Spleen (tissue), 11 donors: ENCODE measurements at regions not wholly inside any gene's neighbourhood (a gene's known extent, or its start where the extent isn't known, plus 50 kb on each side); places are given as distances from the start of the nearest gene placed in this dataset.

Source experiments
- DNase-seq: peaks from one replicate; pipeline ENCODE4 v3.0.0-alpha.2; 2020
- H3K27ac ChIP-seq, 8 donors: fragments of 200-600 bp; sonication (generic) in 7 of 8; 1 replicate in 4 of 8; 2 replicates in 4 of 8; pipeline versions ENCODE4 v1.5.0 to v1.8.0; 2016 to 2021; ENCODE audit warnings: inconsistent platforms in 4 of 8, mild to moderate bottlenecking in 4 of 8, moderate library complexity in 1 of 8
- H3K27me3 ChIP-seq, 7 donors: fragments of 200-600 bp; sonication (generic) in 6 of 7; replicated peaks in 1 of 7; 1 replicate in 4 of 7; 2 replicates in 3 of 7; pipeline versions ENCODE4 v1.5.0 to v1.8.0; 2016 to 2021; ENCODE audit warnings: inconsistent platforms in 3 of 7, mild to moderate bottlenecking in 1 of 7
- H3K36me3 ChIP-seq, 6 donors: fragments of 200-600 bp; sonication (generic) in 5 of 6; 1 replicate in 4 of 6; 2 replicates in 2 of 6; pipeline versions ENCODE4 v1.5.0 to v1.8.0; 2016 to 2021; ENCODE audit warnings: inconsistent platforms in 2 of 6
- H3K4me1 ChIP-seq, 6 donors: fragments of 200-600 bp; sonication (generic) in 5 of 6; 1 replicate in 3 of 6; 2 replicates in 3 of 6; pipeline versions ENCODE4 v1.5.0 to v1.8.0; 2016 to 2021; ENCODE audit warnings: inconsistent platforms in 3 of 6
- H3K4me3 ChIP-seq, 8 donors: fragments of 200-600 bp; sonication (generic) in 7 of 8; 1 replicate in 4 of 8; 2 replicates in 4 of 8; pipeline versions ENCODE4 v1.5.0 to v1.8.0; 2016 to 2021; ENCODE audit warnings: inconsistent platforms in 4 of 8, mild to moderate bottlenecking in 4 of 8, moderate library complexity in 2 of 8
- H3K9me3 ChIP-seq, 8 donors: fragments of 200-600 bp; sonication (generic) in 7 of 8; 1 replicate in 4 of 8; 2 replicates in 4 of 8; pipeline versions ENCODE4 v1.5.0 to v1.8.0; 2016 to 2021; ENCODE audit warnings: inconsistent platforms in 4 of 8
- CTCF ChIP-seq, 11 experiments: fragments of 200-600 bp in 7 of 11; fragments of 450-650 bp in 4 of 11; sonication (generic) in 4 of 11; IDR thresholded peaks in 8 of 11; conservative IDR thresholded peaks in 3 of 11; 1 replicate in 7 of 11; 2 replicates in 4 of 11; pipeline versions ENCODE4 v1.4.0 to v1.8.0; 2016 to 2021; ENCODE audit warnings: antibody characterized with exemption in 11 of 11, inconsistent platforms in 4 of 11, mild to moderate bottlenecking in 1 of 11
- POLR2A ChIP-seq, 3 donors: fragments of 450-650 bp; IDR thresholded peaks; one replicate each; pipeline ENCODE4 v1.5.1; 2017; ENCODE audit warnings: antibody characterized with exemption in 3 of 3, mild to moderate bottlenecking in 1 of 3
- POLR2AphosphoS5 ChIP-seq, 3 donors: sonication (generic); formaldehyde crosslinking; IDR thresholded peaks; one replicate each; pipeline ENCODE4 v1.5.1; 2017; ENCODE audit warnings: antibody characterized with exemption in 3 of 3
- WGBS, 5 donors: extraction: QIAGEN DNeasy Blood & Tissue Kit in 3 of 5; methylation state at CpG; one replicate each; pipeline versions ENCODE4 v1.1.5 to v1.1.7; 2013 to 2018; 5-methylcytosine and 5-hydroxymethylcytosine counted together
- intact Hi-C: fragments of 100-400 bp; cut with DNase I; formaldehyde crosslinking; loops from one replicate; pipeline ENCODE4 v1.15.0; 2023; ENCODE audit warnings: low total_unique reads
- donor health status: healthy with polysubstance abuse.
- donor health status: DM: no; HTN: no; CAD: no; lungs with moderate emphysema.
- donor health status: DM: no; HTN: no; CAD: no.
- donor health status: Bipolar disorder and iron deficiency.
- donor health status: healthy.
- donor health status: DM: no; HTN: no; CAD: no.
- donor health status: DM: yes; HTN: yes; CAD: no.

DNA sequence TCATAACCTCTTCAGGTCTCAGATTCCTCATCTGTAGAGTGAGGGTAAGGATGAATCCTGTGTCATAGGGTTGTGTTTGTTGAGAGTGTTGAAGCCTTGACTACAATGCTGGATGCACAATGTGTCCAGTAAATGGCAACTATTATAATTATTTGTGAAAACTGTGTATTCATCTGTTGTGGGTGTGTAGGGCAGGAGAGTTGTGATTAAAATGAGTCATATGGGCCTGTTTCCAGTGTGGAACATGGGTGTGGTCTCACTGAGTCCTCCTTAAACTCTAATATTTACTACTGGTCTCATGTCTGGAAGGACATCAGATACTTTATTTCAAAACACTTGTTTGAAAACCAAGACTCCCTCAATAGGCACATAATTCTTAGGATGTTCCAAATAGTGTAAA is 208.5 kb upstream of the CASK start:
- Histone ChIP-seq H3K9me3 (peaks cover 0 to 17% (median 0%) of the 10 kb centered on the region in 8 donors), H3K27ac (no peak overlapping the region), H3K36me3 (no peaks in the 10 kb centered on the region), H3K4me1 (peaks cover 0 to 21% (median 8%) of the 10 kb centered on the region in 6 donors), H3K27me3 (peaks cover 0 to 6% (median 0%) of the 10 kb centered on the region in 7 donors), H3K4me3 (no peak overlapping the region)
- intact Hi-C loops = no loop called here
- no peak for DNase-seq
- TF ChIP-seq CTCF (IDR thresholded peaks at IDR 0.05 in 8 of 11, conservative IDR thresholded peaks at IDR 0.05 in 3 of 11) (no peak), POLR2AphosphoS5 (IDR thresholded peaks at IDR 0.05) (no peak), POLR2A (IDR thresholded peaks at IDR 0.05) (no peak)

GRCh38 chrX:42129022-42129940 is 205.9 kb upstream of the CASK start:
- intact Hi-C loops = no loop called here
- no peak for DNase-seq
- no peak for TF ChIP-seq POLR2A (IDR thresholded peaks at IDR 0.05)
- no peak for TF ChIP-seq POLR2AphosphoS5 (IDR thresholded peaks at IDR 0.05)
- TF ChIP-seq CTCF (IDR thresholded peaks at IDR 0.05 in 8 of 11, conservative IDR thresholded peaks at IDR 0.05 in 3 of 11) = no peak
- no peak overlapping the region for H3K27ac ChIP-seq
- WGBS, 5 donors = 68 to 91% (median 78%) methylated on average over 3 of the region's 3 CpGs
- peaks cover 0 to 6% (median 0%) of the 10 kb centered on the region in 7 donors for H3K27me3 ChIP-seq
- H3K36me3 ChIP-seq = no peaks in the 10 kb centered on the region
- H3K4me1 ChIP-seq = peaks cover 0 to 21% (median 8%) of the 10 kb centered on the region in 6 donors
- no peaks in the 10 kb centered on the region for H3K9me3 ChIP-seq
- no peak overlapping the region for H3K4me3 ChIP-seq

- WGBS, 5 donors = 31 to 52% (median 45%) methylated on average over 4 of the region's 4 CpGs
- Histone ChIP-seq H3K27me3 (no peaks in the 10 kb centered on the region), H3K4me3 (no peak overlapping the region), H3K36me3 (no peaks in the 10 kb centered on the region), H3K27ac (no peak overlapping the region), H3K4me1 (peaks cover 0 to 21% (median 8%) of the 10 kb centered on the region in 6 donors), H3K9me3 (no peaks in the 10 kb centered on the region)
- TF ChIP-seq POLR2A (IDR thresholded peaks at IDR 0.05) (no peak), CTCF (IDR thresholded peaks at IDR 0.05 in 8 of 11, conservative IDR thresholded peaks at IDR 0.05 in 3 of 11) (no peak), POLR2AphosphoS5 (IDR thresholded peaks at IDR 0.05) (no peak)
- intact Hi-C loops = no loop called here
- DNase-seq = no peak
Observed at GRCh38 chrX:42128587-42128986, 205.2 kb upstream of the CASK start.

DNA sequence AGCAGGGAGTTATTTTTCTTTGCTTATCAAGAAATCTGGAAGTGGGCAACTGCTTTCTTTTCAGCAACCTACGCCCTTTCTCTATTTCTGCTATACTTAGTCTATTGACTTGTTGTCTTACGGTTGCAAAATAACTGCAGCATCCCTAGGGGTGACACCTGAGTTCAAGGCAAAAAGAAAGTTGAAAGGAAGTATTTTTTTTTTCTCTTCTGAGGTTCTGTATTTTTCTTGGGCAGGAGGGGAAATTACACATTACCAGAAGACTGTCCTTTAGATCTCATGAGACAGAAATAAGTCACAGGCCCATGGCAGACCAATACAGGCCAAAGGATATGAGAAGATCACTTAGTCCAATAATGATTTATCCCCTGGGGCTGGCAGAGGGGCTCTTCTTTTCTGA is 204.7 kb upstream of the CASK start:
- H3K27ac ChIP-seq = no peak overlapping the region
- intact Hi-C loops = no loop called here
- no peak for TF ChIP-seq CTCF (IDR thresholded peaks at IDR 0.05 in 8 of 11, conservative IDR thresholded peaks at IDR 0.05 in 3 of 11)
- TF ChIP-seq POLR2AphosphoS5 (IDR thresholded peaks at IDR 0.05) = no peak
- no peak for DNase-seq
- H3K27me3 ChIP-seq = no peaks in the 10 kb centered on the region
- H3K36me3 ChIP-seq = no peaks in the 10 kb centered on the region
- H3K4me1 ChIP-seq = peaks cover 0 to 21% (median 8%) of the 10 kb centered on the region in 6 donors
- no peaks in the 10 kb centered on the region for H3K9me3 ChIP-seq
- WGBS, 5 donors = 31 to 66% (median 55%) methylated on average over 2 of the region's 2 CpGs
- H3K4me3 ChIP-seq = no peak overlapping the region
